ENCODE measurements at regions not wholly inside any gene's neighbourhood (a gene's known extent, or its start where the extent isn't known, plus 50 kb on each side); places are given as distances from the start of the nearest gene placed in this dataset.

DNA sequence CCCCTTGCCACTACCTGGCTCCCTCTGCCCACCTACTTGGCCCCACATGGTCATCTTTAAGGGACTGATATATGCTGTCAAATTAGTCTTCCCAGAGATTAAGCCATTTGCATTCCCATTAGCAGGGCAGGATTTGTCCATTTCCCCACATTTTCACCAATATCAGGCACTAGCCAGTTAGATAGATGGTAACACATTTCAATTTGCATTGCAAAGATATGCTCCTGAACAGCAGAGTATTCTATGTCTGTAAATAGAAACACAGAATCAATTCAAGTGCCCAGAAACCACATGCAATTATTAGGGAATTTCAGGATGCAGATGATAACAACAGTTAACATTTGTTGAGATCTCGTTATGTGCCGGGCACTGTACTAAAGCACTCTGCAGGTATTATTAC, 92.6 kb upstream of the IL12B start:
- DNase-seq = no peak

DNA sequence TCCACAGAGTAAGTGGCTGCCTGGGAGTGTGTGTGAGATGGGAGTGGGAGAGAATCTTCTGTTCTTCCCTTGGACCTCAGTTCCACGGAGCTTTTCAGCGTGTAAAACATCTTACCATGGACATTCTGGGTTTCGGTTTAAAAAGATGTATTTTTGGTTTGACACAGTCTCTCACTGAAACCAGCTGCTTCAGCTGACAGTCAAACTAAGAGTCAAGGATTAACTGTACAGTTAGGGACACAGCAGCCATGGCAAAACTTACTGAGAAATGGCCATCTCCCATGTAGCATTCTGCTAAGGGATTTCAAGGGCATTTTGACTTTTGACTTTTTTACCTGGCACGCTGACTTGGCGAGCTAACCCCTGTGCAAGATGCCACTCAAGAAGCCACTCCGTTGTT, 93.8 kb upstream of the IL12B start:
- no peak for DNase-seq

DNA sequence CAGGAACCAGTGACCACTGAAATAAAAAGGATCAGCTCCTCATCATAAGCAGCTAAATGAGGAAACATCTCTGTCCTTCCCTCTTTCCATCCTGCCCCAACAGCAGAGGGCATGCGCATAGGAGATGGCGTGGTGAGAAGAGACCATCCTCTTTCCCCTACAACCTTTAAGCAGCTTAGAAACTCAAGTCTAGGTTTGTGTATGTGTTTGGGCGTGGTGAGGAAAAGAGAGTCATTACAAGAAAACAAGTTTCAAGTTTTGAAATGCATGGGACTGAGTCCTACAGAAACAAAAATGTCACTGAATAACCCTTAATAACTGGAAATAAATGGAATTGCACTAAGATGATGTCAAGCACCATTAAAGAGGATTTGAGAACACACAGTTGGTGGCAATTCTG, 96.4 kb upstream of the IL12B start:
- DNase-seq = no peak

DNA sequence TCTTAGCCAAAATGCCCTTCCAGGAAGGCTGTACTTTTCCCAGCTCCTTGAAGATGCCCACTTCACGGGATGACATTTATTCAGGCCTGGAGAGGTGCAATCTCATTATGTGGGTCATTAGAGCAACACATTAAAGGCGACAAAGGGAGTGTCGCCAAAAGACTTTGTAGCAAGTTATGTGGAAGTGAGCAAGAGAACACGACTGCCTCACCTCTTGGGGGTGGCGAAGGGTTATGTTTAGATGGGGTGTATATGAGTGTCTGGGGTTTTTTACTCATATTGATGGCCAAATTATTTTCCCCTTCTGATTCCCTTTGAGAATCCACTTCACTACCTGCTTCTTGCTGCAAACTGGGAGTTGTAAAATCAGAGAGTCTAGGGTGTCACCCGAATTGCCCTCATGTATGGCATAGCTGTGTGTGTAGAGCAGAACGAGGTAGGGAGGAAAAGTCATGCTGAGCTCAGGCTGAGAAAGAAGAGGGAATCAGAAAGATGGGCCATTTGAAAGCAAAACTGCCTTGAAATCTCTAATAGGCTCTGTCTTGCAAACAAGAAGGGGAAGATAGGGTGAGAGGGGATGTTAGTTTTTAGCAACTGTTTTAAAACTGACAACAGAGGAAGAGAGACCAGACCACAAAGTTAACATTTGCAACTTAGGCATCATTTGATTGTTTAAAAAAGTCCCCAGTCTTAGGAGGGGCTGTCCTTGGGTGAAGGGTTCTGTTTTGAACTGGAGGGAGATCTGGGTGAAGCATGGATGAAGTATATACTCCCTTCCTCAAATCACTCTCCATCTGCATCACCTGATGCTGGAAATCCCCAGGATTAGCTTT, 97.1 kb upstream of the IL12B start:
- no peak for DNase-seq

DNA sequence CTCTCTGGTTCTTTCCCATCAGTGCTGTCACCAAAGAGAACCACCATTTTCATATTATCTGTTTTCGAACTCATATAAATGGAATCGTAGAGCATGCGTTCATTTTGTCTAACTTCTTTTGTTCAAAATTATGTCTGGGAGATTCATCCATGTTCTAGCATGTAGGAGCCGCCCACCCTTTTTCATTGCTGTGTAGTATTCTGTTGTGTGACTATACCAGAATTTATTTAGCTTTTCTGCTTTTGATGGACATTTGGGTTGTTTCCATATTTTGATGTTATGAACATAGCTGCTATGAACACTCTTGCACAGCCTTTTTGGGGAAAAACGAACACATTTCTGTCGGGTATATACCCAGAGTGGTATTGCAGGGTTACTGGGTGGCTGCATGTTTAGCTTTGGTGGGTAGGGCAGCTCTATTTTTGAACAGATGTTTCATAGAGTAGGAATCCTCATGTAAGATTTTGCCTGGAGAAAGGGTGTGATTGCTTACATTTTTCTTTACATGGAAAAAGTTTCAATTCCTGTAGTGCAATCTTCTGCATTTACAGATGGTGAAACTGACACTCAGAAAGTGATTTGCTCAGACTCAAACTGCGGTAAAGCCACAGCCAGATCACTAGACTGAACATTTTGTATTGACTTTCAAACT, 100.2 kb upstream of the IL12B start:
- no peak for DNase-seq

DNA sequence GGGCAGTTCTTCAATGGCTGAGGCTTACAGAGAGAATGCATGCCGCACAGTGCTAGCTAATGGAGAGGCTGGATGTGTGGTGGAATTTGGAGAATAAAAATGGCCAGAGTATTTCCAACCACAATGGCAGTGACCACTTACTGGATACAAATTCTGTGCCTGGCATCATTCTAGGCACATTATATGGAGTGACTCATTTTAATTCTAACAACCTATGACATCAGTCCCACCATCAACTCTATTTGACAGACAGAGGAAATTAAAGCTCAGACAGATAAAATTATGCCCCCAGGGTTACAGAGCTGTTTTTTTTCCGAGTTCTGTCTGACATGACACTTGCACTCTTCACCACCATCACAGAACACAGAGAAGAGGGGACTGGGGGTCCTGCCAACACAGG, 105.6 kb upstream of the IL12B start:
- no peak for DNase-seq

DNA sequence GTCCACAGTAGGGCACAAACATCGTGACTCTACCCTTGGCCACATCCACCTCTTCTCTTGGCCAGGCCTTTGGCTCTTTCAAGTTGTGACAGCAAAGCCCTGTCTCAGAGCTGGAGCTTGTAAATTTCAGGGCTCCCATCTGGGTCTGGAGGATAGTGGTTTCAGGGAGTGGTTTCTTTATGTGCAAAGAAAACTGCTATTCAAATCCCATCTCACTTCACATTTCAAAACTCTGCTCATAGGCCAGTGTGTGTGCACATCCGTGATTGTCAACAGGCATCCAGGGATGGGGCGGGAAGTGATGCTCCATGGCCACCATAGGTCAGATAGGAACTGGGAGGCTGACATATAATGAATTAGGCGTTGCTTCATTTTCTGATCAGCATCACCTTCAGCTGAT, 107.8 kb upstream of the IL12B start:
- DNase-seq = no peak

DNA sequence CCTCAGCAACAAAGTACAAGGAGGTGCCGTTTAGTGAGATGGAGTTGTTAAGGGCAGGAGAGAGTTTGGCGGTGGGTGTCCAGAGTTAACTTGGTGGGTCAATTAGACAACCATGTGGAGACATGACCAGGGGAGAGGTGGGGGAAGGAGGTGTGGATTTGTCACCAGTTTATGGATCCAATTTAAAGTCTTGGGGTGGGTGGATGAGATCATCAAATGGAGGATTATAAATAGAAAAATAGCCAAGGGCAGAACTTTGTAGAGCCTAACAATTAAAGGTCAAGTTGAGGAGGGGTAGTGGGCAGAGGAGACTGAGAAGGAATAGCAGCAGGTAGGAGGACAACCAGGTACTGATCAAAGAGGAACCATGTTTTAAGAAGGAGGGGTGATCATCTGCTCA, 108.7 kb upstream of the IL12B start:
- DNase-seq = no peak

DNA sequence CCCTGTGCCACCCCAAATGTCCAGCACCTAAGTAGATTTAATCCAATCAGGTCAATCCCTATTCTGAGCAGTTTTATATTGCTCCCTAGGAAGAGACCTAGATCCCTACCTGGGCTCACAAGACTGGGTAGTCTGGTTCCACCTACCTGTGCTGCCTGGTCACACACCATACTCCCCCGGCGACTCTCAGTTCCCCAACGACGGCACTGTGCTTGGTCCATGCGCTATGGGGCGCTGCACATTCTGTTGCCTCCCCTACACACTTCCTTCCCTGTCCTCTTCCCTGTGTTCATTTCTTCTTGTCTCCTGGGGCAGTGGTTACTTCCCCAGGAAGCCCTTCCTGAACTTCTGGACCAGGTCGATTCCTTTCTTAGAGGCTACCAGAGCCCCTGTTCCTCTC, 109.9 kb upstream of the IL12B start:
- no peak for DNase-seq

DNA sequence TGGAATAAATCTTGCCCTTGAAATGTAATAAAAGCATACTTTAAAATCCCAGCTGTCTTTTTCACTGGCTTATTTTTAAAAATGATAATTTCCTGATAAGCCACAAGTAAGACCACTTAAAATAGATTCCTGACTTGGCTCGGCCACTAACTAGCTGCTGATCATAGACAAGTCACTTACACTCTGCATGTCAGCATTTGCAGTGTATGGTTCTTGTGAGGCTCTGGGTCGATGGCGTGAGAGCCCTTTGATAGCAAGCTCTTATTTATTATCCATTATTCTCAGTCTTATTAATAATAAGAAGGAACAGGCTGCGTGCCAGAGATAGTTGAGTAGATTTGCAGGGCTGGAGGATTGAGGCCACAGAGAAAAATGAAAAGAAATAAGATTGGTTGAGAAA, 110.7 kb upstream of the IL12B start:
- no peak for DNase-seq

DNA sequence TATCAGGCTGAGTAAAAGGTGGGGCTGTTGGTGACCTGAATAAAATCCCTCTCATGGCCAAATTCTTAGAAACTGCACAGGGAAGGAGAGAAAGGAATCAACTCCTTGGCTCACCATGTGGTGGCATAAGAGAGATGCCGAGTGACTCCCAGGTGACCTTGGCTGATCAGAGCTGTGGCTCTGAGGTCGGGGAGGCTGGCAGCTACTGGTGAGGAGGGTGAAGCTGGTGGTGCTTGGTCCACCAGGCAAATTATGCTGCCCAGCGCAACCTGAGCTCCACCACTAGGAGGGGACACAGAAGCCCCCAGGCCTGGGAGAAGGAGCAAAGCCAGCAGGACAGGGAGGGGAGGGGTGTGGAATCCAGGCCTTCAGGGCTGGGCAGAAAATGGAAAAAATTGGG, 111.2 kb upstream of the IL12B start:
- no peak for DNase-seq

DNA sequence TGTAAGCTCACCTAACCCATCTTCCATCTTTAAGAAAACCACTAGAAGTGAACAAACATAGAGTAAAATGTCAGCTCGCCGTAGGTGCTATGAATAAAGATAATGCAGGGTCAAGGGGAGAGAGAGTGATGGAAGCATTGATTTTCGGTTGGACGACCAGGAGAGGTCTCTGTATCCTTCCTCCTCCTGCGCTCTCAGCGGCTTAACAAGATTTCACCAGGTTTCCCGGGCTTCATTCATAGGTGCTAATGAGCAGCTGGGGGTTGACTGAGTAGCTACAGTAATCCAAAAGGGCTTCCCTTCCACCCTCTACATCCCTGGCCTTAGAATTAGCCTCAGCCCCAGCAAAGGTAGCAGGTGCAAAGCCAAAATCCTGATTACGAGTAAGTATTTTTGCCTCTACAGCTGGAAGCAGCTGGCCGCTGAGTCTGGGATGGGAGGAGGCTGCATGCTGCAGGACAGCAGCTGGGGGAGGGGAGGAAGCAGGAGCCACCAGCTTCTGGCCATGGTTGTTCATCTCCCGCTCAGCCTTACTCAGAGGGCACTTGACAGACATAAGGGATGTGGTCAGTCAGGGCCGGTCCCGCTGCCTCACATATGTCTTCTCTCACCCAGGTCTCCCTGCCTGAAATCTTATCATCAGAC, 112.0 kb upstream of the IL12B start:
- no peak for DNase-seq

DNA sequence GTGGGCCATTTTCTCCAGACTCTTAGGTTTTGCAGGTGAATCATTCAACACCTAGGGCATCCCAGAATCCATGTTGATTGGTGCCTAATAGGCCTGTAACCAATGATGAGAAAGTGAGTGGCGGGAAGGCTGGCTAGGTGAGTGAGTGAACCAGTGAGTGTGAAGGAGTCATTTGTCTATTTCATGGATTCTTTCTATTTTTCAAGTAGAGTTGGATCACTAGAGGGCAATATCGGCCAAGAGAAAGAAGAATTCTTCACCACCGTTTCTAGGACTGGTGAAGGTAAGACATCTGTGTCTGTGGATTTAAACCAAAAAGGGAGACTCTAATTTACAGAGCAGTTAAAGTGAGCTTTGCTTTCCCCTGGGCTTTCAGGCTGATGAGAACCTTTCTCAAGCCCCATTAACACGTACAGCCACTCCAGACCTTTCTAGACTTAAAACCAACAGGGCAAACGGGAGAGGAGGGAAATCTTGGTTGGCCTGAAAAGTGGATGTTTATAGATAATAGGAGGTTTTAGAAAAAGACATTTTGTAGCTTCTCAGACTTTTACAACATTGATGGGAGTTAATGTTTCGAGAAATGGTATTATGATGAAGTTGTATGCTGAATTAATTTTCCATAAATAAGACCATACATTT, 114.3 kb upstream of the IL12B start:
- DNase-seq = peak; percentile 37

DNA sequence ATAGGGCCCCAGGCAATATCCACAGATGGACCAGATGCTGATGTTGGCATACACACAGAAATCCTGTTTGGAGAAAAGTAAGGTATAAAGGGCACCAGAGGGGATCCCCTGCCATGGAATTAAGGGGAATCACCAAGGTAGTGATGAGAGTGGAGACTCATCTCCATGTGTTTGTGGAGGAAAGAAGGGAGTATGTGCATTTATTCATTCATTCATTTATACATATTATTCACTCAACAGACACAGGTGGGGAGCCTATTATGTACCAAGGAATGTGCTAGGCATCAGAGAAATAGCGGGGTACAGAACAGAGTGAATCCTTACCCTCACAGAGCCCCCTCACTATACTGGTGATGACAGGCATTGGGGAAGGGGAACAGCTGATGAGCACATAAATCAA, 116.8 kb upstream of the IL12B start:
- DNase-seq = no peak

DNA sequence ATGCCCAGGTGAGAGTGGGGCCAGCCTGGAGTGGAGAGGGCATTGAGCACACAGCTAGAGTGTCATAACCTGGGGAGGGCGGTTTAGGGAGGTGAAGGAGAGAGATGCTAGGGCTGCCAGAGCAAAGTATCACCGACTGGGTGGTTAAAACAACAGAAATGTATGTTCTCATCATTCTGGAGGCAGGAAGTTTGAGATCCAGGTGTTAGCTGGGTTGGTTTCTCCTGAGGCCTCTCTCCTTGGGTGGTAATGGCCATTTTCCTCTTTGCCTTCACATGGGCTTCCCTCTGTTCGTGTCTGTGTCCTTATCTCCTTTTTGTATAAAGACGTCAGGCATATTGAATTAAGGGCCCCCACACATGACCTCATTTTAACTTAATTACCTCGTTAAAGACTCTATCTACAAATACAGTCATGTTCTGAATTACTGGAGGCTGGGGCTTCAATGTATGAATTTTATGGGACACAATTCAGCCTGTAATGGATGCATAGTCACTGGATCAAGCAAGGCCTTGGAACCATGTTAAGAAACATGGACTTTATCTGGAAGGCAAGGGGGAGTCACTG, 118.6 kb upstream of the IL12B start:
- DNase-seq = no peak

DNA sequence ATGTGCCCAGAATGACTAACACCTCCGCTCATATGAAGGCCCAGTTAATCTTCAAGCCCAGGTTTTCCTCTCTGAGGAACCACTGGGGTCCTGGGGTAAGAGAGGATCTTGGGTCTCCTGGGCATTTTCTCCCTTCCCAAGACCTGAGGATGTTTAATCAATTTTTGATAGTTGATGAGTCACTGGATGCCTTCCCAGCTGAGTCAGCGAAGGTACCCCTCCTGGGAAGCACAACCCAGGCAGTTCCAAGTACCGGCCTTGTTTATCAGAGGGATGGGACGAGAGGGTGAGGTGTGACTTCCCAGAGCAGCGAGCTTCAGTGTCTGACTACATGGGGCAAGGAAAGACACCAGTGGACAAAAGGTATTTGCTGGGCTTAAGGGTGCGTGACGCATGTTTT, 119.6 kb upstream of the IL12B start:
- DNase-seq = no peak

DNA sequence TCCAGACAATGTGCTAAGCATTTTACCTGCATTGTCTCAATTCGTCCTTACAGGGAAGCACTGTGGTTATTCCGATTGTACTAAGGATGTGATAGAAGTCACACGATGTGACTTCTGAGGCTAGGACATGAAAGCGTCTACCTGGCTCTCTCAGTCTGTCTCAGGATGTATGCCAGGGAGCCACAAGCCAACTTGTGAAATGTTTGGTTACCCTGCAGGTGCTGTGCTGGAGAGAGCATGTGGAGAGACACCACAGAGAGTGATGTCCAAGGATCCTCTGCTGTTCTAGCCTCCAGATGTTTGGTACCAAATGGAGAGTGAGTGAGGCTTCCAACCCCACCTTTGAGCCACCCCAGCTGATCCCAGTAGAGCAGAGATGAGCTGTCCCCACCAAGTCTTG, 120.1 kb upstream of the IL12B start:
- DNase-seq = no peak

DNA sequence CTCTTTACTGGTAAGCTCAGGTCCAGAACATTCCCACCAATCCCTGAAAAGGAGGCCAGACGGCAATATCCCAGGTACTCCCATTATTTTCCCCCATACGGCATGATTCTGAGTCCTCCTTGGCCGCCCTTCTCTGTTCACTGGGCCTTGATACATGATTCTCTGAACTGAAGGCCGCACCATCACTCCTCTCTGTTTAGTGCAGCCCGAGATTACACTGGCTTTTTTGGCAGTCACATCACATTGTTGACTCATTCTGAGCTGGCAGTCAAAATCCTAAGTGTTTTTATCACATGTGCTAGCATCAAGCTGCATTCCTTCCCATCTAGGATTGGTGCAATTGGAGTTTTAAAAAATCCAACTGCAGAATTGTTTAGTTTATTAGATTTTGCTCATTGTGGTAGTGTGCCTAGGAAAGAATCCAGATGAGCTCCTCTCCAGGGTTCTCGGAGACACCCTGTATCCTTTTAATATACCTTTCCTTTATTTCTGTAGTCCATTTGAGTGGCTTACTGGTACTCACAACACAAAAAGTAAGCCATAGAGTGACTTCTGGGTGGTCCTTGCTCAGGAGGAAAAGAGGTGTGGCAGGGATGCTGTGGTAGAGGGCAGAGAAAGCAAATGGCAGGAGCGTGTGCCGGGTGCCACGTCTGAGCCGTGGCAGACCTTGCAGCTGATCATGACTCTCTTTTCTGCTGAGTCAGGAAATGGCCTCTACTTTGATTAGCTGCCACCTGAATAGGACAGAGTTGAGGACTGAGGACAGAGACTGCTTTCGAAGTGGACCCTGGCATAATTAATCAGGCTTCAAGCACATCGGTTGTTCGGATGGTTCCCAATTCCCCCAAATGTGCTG, 121.1 kb upstream of the IL12B start:
- DNase-seq = peak; percentile 42

DNA sequence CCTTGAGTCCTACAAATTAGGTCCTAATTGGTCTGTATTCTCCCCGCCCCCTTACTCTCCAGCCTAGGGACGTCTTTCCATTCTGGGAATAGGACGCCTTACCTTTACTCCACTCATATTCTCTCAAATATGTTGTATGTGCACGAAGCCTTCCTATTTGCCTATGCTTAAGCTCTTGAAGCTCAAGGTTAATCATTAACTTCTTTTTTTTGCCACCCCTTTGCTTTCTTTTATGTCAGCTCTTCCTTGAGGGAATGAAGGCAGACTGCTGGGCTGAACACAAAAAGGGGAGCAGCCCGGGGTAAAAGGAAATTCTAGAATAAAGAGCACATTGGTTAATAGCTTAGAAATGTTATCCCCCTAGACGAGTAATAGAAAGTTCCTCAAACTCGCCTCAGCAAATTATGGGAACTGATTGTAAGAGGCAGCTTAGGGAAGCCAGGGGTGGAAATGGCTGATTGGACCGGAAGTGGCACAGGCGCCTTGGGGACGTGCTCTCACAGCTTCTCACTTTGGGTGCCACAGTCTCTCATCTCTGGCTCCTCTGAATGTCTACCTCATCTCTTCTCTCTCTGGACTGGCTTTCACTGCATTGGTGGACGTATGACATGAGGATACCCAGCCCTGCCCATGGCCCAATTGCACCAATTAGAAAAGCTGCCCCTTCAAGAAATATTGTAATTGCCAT, 122.3 kb upstream of the IL12B start:
- DNase-seq = no peak

DNA sequence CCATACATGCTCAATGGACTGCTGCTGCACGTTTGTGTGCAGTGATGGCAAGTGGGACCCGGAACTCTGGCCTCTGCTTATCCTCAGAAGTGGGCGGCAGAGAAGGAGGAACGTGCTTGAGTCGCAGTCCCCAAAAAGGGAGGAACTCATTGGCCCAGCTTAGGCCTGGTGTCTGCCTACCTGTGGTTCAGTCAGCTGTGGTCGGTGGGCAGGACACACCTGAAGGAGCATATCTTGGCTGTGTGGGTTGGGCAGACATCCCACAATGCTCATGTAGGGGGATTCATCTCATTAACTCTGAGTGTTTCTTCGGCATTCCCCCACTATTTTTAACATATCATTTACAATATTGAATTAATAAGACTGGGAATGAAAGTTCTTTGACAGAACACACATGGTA, 122.9 kb upstream of the IL12B start:
- DNase-seq = no peak

DNA sequence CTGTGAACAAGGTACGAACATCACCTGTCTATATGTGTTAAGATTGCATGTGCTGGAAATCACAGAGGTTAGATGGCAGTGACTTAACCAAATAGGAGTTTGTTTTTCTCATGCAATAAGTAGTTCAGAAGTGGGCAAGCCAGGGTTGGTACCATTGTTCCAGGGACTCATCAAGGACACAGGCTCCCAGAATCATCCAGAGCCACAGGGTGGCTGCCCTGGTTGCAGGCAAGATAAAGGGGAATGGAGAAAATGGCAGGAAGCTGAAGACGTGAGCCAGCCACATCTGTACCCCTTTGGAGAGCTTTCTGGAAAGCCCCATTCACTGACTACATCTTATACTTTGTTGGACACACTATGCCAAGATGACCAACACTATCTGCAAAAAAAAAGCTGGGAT, 126.0 kb upstream of the IL12B start:
- DNase-seq = no peak

All from hindlimb muscle (tissue), 1 donor.